HG03095 (cell line): ENCODE measurements at regions not wholly inside any gene's neighbourhood (a gene's known extent, or its start where the extent isn't known, plus 50 kb on each side); places are given as distances from the start of the nearest gene placed in this dataset.

Experiments used
- ATAC-seq: cut with Tn5 transposase; IDR thresholded peaks from one replicate; pipeline ENCODE4 v1.9.1; 2021; ENCODE audit warnings: moderate library complexity; ENCODE audit not compliant: unreplicated experiment

DNA sequence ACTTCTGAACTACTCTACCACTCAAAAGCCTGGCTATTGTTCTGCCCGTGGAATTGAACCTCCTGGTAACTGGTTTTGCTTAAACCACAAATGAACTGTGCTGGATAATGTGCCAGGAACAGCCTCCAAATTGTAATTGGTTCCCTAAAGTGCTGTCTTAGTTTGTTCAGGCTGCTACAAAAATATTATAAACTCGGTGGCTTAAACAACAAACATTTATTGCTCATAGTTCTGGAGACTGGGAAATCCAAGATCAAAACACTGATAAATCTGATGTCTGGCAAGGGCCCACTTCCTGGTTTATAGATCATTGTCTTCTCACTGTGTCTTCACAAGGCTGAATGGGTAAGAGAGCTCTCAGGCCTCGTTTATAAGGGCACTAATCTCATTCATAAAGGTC, 149.2 kb upstream of the NCKAP5 start:
- ATAC-seq, result no peak

DNA sequence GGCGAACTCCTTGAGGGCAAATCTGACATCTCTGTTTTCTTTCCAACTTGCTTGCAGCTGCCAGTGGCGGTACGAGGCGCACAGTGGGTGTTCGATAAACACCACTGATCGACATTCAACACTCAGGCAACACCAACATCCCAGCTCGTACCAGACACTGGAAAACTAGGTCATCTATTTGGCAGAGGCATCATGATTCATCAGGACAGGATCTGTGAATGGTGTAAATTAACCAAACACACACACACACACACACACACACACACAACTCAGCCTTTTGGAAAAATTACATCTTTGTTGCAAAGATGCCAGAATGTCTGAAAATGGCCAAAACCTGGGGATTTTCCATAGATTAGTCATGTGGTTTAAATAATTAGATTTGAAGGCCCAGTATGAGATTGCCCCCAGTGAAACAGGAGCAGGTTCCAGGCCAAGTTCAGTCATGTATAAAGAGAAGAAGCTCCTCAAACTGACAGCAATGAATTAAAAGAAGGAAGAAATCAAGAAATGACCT, 150.5 kb upstream of the NCKAP5 start:
- ATAC-seq, result no peak

DNA sequence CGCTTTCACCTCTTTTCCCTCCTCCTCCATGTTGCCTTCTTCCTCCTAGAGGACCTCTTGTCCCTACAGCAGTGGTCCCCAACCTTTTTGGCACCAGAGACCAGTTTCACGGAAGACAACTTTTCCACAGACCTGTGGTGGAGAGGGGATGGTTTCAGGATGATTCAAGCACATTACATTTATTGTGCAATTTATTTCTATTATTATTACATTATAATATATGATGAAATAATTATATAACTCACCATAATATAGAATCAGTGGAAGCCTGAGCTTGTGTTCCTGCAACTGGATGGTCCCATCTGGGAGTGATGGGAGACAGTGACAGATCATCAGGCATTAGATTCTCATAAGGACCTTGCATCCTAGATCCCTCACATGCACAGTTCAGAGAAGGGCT, 152.2 kb upstream of the NCKAP5 start:
- ATAC-seq, result no peak

DNA sequence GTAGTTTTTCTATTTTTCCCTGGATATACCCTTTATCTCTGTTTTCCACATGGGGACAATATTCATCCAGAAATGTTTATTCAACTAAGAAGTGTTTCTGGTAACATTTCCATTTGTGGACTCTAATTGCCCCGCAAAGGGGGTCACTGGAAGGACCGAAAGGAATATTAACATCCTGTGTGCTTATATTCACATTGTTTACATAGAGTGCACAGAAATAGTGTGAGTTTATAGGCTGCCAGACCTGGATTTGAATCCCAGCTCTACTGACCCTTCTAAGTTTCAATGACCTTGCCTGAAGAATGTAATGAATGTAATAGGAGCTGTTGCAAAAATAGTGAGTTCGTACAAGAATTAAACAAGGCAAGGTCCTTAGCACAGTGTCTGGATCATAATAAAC, 152.9 kb upstream of the NCKAP5 start:
- no peak for ATAC-seq

DNA sequence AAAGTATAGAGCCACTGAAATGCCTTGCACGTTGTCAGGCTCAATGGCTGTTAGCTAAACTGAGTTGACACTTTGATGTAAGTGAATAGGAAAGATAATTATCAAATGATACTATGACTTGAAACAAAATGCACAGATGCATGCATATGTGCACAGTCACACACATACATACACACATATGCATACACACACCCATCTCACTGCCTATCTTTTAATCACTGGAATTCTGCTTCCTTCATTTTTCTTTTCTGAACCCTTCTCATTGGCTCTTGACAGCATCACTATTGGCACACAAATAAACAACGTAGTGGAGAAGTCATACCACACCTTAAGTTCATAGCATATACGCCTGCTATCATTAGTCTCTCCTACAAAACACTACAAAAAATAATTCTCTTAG, 154.9 kb upstream of the NCKAP5 start:
- no peak for ATAC-seq

DNA sequence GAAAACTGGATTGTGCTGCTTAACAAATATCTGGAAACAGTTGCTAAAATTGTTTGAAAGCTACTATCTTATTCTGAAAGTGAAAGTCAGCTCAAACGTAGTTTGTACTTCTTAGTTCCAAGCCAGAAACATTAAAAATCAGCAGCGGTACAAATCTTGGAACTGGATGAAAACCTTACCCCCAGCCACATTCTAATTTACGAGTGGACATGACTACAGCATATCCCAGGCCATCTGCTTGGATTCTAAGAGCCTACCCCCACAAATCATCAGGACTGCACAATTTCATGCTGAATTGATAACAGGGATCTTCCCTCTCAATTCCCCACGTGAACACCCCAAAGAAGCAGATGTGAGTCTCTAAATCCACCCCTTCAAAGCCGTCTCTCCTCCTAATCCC, 158.7 kb upstream of the NCKAP5 start:
- ATAC-seq, result no peak

DNA sequence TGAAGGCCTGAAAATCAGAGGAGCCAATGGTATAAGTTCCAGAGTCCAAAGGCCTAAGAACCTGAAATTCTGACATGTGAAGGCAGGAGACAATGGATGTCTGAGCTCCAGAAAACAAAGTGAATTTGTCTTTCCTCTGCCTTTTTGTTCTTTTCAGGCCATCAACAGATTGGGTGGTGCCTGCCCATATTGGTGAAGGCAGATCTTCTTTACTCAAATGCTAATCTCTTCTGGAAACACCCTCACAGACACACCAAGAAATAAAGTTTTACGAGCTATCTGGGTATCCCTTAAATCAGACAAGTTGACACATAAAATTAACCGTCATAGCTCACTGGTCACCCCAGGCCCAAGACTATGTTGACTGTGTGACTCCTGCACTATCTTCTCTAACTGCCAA, 163.8 kb upstream of the NCKAP5 start:
- ATAC-seq, result no peak

DNA sequence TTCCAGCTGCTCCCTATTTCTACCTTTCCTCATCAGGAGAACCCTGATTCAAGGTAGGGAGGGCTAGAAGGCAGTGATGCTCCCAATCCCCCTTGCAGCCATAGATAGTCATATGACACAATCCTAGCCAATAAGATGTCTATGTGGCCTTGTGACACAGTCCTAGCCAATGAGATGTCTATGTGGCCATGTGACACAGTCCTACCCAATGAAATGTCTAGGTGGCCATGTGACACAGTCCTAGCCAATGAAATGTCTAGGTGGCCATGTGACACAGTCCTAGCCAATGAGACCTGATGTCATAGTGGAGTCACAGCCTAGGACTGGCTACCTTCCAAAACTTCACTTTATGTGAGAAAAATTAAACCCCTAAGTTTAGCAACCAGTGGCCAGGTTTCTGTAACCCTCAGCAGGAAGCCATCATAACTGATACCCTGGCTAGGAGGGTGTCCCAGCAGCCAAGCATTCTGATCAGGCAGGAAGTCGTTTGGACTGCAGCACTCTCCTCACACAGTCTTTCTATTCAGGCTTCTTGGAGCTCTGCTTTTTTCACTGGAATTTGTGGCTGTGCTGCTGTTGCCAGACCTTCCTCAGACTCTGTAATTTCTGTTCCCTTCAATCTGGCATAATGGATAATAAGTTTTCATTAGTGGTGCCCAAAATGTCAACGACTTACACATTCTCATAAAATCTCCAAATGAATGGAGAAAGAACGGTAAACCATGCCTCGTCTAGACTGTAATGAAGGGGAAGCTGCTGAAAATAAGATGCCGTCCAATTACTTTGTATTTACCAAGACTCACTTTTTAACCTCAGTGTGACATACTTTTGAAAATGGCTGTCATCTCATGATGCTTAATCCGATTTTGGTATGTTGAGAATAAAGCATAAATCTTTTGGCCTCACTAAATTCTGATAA, 165.0 kb upstream of the NCKAP5 start:
- no peak for ATAC-seq

DNA sequence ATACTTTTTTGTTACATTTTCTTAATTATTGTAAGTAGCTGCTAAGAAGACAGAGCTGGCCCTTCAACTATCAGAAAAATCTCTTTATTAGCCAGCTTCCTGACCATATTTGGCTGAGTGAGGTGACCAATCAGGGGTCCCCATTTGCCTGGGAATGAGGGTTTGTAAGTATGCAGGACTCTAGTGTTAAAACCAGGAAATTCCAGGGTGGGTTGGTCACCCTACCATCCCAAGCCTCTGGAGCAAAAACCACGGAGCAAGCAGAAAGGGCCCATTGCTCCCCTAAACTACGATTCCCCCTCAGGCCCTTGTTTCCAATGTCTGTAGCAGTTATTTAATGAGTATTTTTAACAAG, 165.6 kb upstream of the NCKAP5 start:
- ATAC-seq, result no peak

DNA sequence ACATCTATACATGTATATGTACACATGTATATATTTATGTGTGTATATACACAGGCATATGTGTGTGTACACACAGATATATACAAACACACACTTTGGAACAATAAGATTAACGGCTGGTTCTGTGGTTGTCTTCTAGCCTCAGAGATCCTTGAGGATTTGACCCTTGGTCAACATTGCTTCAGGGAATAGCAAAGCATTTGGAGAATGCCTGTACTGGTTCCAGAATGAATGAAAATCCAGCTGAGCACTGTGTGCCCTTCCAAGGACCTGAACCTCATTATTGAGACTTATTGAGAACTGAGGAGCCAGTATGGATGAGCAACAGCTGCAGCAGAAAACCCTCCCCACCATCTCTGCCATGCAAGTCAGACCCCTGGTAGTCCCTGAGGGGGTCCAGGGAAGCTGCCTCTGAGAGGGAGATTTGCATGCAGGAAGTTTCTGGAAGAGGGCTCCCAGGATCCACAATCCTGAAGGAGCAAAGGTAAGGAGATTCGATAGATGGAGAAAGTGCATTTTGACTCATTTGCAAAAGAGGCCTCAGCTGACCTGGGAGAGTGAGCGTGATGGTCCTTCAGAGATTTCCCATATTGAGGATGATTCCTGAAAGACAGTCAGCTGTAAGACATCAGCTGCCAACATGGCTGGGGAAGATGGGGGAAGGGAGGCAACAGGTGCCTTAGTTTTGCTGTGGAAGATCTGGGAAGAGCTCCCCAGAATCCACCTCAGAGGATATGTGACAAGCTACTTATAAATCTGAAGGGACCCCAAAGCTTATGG, 166.6 kb upstream of the NCKAP5 start:
- no peak for ATAC-seq

DNA sequence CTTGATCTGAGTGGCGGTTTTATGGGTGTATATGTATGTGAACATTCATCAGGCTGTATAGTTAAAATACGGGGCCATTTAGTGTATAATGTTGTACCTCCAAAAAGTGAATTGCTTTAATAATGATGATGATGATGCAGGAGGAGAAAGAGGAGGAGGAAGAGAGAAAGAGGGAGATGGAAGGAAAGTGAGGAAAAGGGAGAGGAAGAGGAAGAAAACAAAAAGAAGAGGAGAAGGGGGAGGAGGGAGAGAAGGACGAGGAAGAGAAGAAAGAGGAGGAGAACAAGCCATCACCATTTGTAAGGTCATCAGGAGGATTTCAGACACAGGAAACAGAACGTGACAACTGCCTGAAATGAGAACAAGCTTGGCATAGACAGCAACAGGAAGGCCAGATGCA, 168.4 kb upstream of the NCKAP5 start:
- ATAC-seq, result no peak

DNA sequence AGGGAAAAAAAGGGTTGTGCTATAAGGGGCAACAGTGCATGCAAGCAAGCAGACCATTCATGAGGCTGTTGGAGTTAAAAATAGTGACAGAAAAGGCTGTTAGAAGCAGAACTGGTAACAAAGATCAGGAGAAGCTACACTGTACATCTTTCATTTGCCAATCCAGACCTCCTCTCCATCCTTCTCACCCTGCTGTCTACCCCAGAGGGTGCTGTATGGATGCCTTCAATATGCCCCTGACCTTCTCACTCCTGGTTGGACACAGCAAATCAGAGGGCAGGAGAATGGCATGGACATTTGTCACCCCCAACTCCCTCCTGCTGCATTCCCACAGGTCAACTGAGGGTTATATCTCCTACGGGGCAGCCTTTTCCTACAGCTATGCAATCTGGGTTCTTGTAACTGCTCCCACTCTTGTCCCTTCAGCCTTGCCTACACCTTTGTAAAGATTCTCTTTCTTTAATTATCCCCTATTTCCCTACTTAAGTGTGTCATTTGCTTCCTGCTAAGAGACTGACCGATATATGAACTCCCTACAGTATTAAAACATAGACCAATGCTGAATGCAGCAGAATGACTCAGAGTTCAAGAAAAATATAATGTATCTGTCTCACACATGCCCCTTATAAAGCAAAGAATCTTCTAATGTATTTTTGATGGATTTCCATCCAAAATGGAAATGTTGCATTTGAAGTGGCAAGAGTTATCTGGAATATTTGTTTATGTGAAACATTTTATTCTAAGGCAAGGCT, 169.2 kb upstream of the NCKAP5 start:
- ATAC-seq, result no peak

DNA sequence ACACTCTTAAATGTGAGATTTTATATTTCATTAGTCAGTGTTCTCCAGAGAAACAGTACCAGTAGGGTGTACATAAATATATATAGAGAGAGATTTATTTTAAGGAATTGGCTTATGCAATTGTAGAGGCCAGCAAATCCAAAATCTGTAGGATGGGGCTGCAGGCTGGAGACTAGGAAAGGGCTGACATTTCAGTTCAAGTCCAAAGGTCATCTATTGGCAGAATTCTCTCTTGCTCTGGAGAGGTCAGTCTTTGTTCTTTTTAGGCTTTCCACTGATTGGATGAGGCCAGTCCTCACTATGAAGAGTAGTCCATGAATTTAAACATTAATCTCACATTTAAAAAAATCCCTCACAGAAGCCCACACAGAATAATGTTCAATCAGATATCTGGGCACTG, 170.8 kb upstream of the NCKAP5 start:
- ATAC-seq, result no peak

DNA sequence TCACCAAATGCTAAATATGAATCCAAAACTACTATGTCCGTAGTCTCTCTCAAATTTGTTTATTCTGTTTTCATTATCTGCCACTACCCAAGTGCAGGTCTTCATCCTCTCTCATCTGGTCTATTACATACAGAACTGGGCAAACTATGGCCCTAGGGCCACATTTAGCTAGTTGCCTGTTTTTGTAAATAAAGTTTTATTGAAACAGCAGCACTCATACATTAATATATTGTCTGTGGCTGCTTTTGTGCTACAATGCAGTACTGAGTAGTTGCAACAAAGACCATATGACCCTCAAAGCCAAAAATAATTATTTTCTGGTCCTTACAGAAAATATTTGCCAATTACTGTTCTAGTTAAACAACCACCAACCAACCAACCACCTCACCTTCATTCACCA, 172.2 kb upstream of the NCKAP5 start:
- no peak for ATAC-seq

DNA sequence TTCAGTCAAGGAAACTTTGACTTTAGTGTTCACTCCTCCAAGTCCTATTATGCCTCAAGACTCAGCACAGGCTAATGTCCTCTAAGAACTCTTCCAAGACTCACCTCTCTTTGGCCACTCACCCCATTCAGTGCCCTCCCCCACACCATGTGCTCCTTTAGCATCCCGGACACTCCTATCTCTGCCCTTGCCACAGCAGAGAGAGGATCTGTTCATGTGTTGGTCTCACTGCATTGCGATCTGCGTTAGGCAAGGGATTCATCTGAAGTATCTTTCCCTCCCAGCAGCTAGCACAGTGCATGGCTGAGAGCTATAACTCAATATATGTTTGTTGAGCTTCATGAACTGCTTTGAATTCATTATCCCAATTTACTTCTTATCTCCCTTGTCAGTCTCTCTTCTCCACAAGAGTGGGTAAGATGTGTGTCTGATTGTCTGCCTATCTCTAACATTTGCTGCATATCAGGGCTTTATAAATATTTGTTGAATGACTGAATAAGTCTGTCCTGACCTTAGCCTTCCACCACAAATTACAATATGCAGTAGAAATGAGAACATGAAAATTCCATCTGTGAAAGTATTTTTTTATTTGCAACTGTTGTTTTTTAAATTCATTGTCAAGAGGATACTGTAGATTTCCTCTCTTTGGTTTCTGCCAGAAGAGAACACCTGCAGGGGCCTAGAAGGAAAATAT, 179.9 kb upstream of the NCKAP5 start:
- ATAC-seq, result no peak

DNA sequence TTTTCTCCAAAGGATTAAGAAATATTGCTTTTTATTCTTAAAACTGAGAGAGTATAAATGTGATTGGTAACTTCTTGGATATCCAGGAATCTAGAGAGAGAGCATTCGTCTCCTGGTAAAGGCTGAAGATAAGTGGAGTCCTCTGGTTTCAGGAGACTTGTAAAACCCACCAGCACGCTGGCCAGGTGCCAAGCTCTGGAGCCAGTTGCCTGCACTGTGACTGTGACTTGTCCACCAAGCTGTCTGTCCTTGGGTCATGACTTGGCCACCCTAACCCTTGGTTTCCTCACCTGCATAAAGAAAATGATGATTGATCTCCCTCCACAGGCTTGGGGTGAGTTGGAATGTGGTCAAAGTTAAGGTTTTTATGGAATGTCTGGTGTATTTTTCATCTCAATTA, 185.4 kb upstream of the NCKAP5 start:
- no peak for ATAC-seq

DNA sequence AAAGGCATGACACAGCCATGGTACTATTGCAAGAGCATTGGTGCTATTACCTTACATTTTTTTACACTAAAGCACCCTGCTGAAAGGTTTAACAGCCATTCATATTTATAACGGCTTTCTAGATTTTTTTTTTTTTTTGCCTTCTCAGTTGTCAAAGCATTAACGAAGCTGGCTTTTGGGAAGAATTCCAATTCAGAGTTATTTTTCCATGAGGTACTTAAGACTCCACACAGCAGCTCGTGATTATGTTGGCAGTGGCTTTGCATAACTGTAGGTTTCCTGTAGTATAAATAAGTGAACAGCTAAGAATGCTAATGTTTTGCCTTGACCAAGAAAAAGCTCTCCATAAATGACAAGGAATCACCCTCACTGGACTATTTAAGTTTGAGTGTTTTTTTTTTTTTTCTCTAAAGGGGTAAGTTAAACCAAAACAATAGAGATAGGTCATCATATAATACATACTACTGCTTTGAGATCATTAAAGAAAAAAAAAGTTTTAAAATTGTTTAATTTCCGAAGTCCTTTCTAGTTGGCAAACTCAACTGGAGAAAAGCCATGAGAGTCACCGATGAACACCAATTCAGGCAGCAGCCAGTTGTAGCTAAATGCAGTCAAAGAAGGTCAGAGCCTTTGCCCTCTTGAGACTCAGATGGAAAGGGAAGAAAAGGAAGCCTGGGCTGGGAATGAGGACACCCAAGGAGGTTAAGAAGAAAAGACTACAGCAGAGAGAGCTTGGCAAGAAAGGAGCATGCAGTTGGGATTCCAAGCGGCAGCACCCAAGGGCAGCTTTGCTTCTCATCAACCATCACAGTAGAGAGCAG, 187.4 kb upstream of the NCKAP5 start:
- ATAC-seq, result no peak

DNA sequence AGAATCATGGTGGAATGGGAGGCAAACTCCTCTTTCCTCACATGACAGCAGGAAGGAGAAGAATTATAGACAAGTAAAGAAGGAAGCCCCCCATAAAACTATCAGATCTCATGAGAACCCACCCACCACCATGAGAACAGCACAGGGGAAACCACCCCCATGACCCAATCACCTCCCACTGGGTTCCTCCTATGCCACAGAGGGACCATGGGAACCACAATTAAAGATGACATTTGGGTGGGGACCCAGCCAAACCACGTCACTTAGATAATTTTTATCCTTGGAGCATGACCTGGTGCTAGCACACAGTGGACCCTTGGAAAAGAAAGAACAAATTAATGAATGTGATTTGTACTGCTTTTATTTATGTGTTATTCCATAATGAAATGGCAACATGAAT, 188.6 kb upstream of the NCKAP5 start:
- ATAC-seq, result no peak

DNA sequence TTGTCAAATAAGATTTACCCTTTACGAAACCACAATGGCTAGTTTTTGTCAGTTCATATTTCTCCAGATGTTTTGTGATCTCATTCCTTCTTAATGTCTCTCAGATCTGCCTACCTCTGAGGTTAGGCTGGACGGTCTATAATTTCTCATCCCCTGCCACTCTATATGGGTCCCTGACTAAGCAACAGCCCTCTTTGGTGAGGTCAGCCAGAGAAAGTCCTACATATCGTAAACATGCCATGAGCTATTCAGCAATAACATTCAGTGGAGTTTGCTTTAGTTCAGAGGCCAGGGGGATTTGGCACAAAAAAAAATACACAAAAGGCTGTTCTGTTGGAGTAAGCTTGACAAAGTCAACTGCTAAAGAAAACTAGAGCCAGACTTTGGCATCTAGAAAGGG, 192.1 kb upstream of the NCKAP5 start:
- no peak for ATAC-seq

DNA sequence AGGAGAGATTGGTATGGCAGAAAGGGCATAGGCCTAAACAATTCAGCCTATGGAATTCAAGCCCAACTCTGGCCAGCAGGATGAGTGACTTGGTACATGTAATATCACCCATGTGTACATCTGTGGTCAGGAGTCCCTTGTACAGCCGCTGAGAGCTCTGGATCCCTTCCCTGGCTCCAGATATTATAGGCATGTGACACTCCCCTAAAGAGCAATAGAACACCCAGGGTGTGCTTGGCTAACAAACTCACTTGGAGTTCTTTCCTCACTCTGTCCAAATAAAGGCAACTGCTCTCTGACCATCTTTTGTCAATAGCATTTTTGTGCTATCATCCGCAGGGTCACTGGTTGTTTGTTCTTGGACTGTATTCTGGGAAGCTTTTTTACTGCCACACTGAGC, 197.4 kb upstream of the NCKAP5 start:
- no peak for ATAC-seq
